ENCODE measurements at regions not wholly inside any gene's neighbourhood (a gene's known extent, or its start where the extent isn't known, plus 50 kb on each side); places are given as distances from the start of the nearest gene placed in this dataset.

- DNase-seq, result no peak
- Histone ChIP-seq H3K4me2 (ENCODE audit: low read depth, low read length) (no peak overlapping the region), H2AFZ (ENCODE audit: low read length) (no peak overlapping the region), H3F3A (ENCODE audit: insufficient read depth, low read length) (no peaks in the 10 kb centered on the region), H3K9me3 (replicated peaks; ENCODE audit: insufficient read depth, low read length) (no peaks in the 10 kb centered on the region), H3K9me2 (replicated peaks; ENCODE audit: insufficient read depth, low read length) (no peaks in the 10 kb centered on the region), H3K4me3 (ENCODE audit: low read length) (no peak overlapping the region), H3K79me2 (ENCODE audit: low read length) (no peaks in the 10 kb centered on the region), H3K27ac (ENCODE audit: low read length) (no peak overlapping the region), H4K20me1 (ENCODE audit: insufficient read depth, low read length) (no peaks in the 10 kb centered on the region), H3K9ac (ENCODE audit: low read length) (no peak overlapping the region), H3K4me1 (ENCODE audit: low read length) (no peaks in the 10 kb centered on the region), H3K36me3 (replicated peaks; ENCODE audit: insufficient read depth, low read length) (no peaks in the 10 kb centered on the region), H3K27me3 (replicated peaks; ENCODE audit: insufficient read depth, low read length) (peaks cover 86% of the 10 kb centered on the region)
- no peak for TF ChIP-seq EZH2phosphoT487 (IDR thresholded peaks at IDR 0.05; ENCODE audit: low read length)
- TF ChIP-seq CTCF (IDR thresholded peaks at IDR 0.05; ENCODE audit: low read length), result no peak
- no peak for TF ChIP-seq EZH2 (optimal IDR thresholded peaks at IDR 0.05; ENCODE audit: low read depth, low read length)
These were observed 203.6 kb upstream of the GRIK3 start for GRCh38 chr1:37237948-37238347.

GRCh38 chr1:37238364-37239224 lies 204.3 kb upstream of the GRIK3 start:
- no peaks in the 10 kb centered on the region for H3K79me2 ChIP-seq (ENCODE audit: low read length)
- H3K9me3 ChIP-seq (replicated peaks; ENCODE audit: insufficient read depth, low read length), result no peaks in the 10 kb centered on the region
- TF ChIP-seq CTCF (IDR thresholded peaks at IDR 0.05; ENCODE audit: low read length) (no peak), EZH2phosphoT487 (IDR thresholded peaks at IDR 0.05; ENCODE audit: low read length) (no peak), EZH2 (optimal IDR thresholded peaks at IDR 0.05; ENCODE audit: low read depth, low read length) (no peak)
- no peak overlapping the region for H3K4me3 ChIP-seq (ENCODE audit: low read length)
- H3K36me3 ChIP-seq (replicated peaks; ENCODE audit: insufficient read depth, low read length), result no peaks in the 10 kb centered on the region
- no peak overlapping the region for H3K4me2 ChIP-seq (ENCODE audit: low read depth, low read length)
- H3K27me3 ChIP-seq (replicated peaks; ENCODE audit: insufficient read depth, low read length), result peaks cover 87% of the 10 kb centered on the region
- no peak for DNase-seq
- no peaks in the 10 kb centered on the region for H3K4me1 ChIP-seq (ENCODE audit: low read length)
- H3K27ac ChIP-seq (ENCODE audit: low read length), result no peak overlapping the region
- H3K9ac ChIP-seq (ENCODE audit: low read length), result no peak overlapping the region
- H2AFZ ChIP-seq (ENCODE audit: low read length), result no peak overlapping the region
- no peaks in the 10 kb centered on the region for H3F3A ChIP-seq (ENCODE audit: insufficient read depth, low read length)
- H4K20me1 ChIP-seq (ENCODE audit: insufficient read depth, low read length), result no peaks in the 10 kb centered on the region
- H3K9me2 ChIP-seq (replicated peaks; ENCODE audit: insufficient read depth, low read length), result no peaks in the 10 kb centered on the region

GRCh38 chr1:37239225-37239740 lies 205.0 kb upstream of the GRIK3 start:
- TF ChIP-seq EZH2phosphoT487 (IDR thresholded peaks at IDR 0.05; ENCODE audit: low read length) (no peak), EZH2 (optimal IDR thresholded peaks at IDR 0.05; ENCODE audit: low read depth, low read length) (no peak), CTCF (IDR thresholded peaks at IDR 0.05; ENCODE audit: low read length) (no peak)
- H2AFZ ChIP-seq (ENCODE audit: low read length), result no peak overlapping the region
- H3K9ac ChIP-seq (ENCODE audit: low read length), result no peak overlapping the region
- no peaks in the 10 kb centered on the region for H4K20me1 ChIP-seq (ENCODE audit: insufficient read depth, low read length)
- H3K4me1 ChIP-seq (ENCODE audit: low read length), result no peaks in the 10 kb centered on the region
- H3K9me2 ChIP-seq (replicated peaks; ENCODE audit: insufficient read depth, low read length), result no peaks in the 10 kb centered on the region
- H3K4me3 ChIP-seq (ENCODE audit: low read length), result no peak overlapping the region
- peaks cover 89% of the 10 kb centered on the region for H3K27me3 ChIP-seq (replicated peaks; ENCODE audit: insufficient read depth, low read length)
- H3K27ac ChIP-seq (ENCODE audit: low read length), result no peak overlapping the region
- no peaks in the 10 kb centered on the region for H3K79me2 ChIP-seq (ENCODE audit: low read length)
- H3F3A ChIP-seq (ENCODE audit: insufficient read depth, low read length), result no peaks in the 10 kb centered on the region
- DNase-seq, result no peak
- H3K36me3 ChIP-seq (replicated peaks; ENCODE audit: insufficient read depth, low read length), result no peaks in the 10 kb centered on the region
- no peaks in the 10 kb centered on the region for H3K9me3 ChIP-seq (replicated peaks; ENCODE audit: insufficient read depth, low read length)
- no peak overlapping the region for H3K4me2 ChIP-seq (ENCODE audit: low read depth, low read length)

Measured in MM.1S (cell line).